ENCODE measurements at regions not wholly inside any gene's neighbourhood (a gene's known extent, or its start where the extent isn't known, plus 50 kb on each side); places are given as distances from the start of the nearest gene placed in this dataset.
A peak's percentile ranks its signal among the peaks of the same experiment; 100 is the strongest.

- TF ChIP-seq GATA1 (IDR thresholded peaks at IDR 0.05; ENCODE audit: low read depth, low read length), result no peak
- TF ChIP-seq POLR2A (IDR thresholded peaks at IDR 0.05; ENCODE audit: low read length), result no peak
- DNase-seq, result no peak
These were observed 77.2 kb upstream of the ARID1B start for GRCh38 chr6:156699935-156700334.

- no peak for TF ChIP-seq GATA1 (IDR thresholded peaks at IDR 0.05; ENCODE audit: low read depth, low read length)
- TF ChIP-seq POLR2A (IDR thresholded peaks at IDR 0.05; ENCODE audit: low read length), result no peak
- no peak for DNase-seq
These were observed 78.2 kb upstream of the ARID1B start for GRCh38 chr6:156699017-156699421.

- no peak for DNase-seq
- TF ChIP-seq GATA1 (IDR thresholded peaks at IDR 0.05; ENCODE audit: low read depth, low read length) (no peak), POLR2A (IDR thresholded peaks at IDR 0.05; ENCODE audit: low read length) (no peak)
These were observed 78.8 kb upstream of the ARID1B start for GRCh38 chr6:156698239-156699016.

GRCh38 chr6:156697225-156697830 lies 79.8 kb upstream of the ARID1B start:
- DNase-seq, result no peak
- TF ChIP-seq GATA1 (IDR thresholded peaks at IDR 0.05; ENCODE audit: low read depth, low read length) (no peak), POLR2A (IDR thresholded peaks at IDR 0.05; ENCODE audit: low read length) (no peak)

- TF ChIP-seq POLR2A (IDR thresholded peaks at IDR 0.05; ENCODE audit: low read length) (no peak), GATA1 (IDR thresholded peaks at IDR 0.05; ENCODE audit: low read depth, low read length) (no peak)
These were observed 81.4 kb upstream of the ARID1B start for GRCh38 chr6:156695742-156696141.

GRCh38 chr6:156694679-156695078 lies 82.5 kb upstream of the ARID1B start:
- TF ChIP-seq POLR2A (IDR thresholded peaks at IDR 0.05; ENCODE audit: low read length), result no peak
- TF ChIP-seq GATA1 (IDR thresholded peaks at IDR 0.05; ENCODE audit: low read depth, low read length), result no peak

More at GRCh38 chr6:156695742-156696141, 81.4 kb upstream of the ARID1B start:
- no peak for DNase-seq

GRCh38 chr6:156691018-156691417 lies 86.2 kb upstream of the ARID1B start:
- DNase-seq, result no peak
- TF ChIP-seq POLR2A (IDR thresholded peaks at IDR 0.05; ENCODE audit: low read length) (no peak), GATA1 (IDR thresholded peaks at IDR 0.05; ENCODE audit: low read depth, low read length) (no peak)

More at GRCh38 chr6:156694679-156695078, 82.5 kb upstream of the ARID1B start:
- no peak for DNase-seq

- no peak for DNase-seq
- TF ChIP-seq GATA1 (IDR thresholded peaks at IDR 0.05; ENCODE audit: low read depth, low read length) (no peak), POLR2A (IDR thresholded peaks at IDR 0.05; ENCODE audit: low read length) (no peak)
These were observed 87.5 kb upstream of the ARID1B start for GRCh38 chr6:156689656-156690055.

- no peak for DNase-seq
- TF ChIP-seq GATA1 (IDR thresholded peaks at IDR 0.05; ENCODE audit: low read depth, low read length), result no peak
- TF ChIP-seq POLR2A (IDR thresholded peaks at IDR 0.05; ENCODE audit: low read length), result no peak
These were observed 88.6 kb upstream of the ARID1B start for GRCh38 chr6:156688620-156688971.

GRCh38 chr6:156687789-156688619 lies 89.2 kb upstream of the ARID1B start:
- peak; percentile 67 for DNase-seq
- TF ChIP-seq GATA1 (IDR thresholded peaks at IDR 0.05; ENCODE audit: low read depth, low read length) (no peak), POLR2A (IDR thresholded peaks at IDR 0.05; ENCODE audit: low read length) (no peak)

- TF ChIP-seq POLR2A (IDR thresholded peaks at IDR 0.05; ENCODE audit: low read length) (peak; percentile 84), GATA1 (IDR thresholded peaks at IDR 0.05; ENCODE audit: low read depth, low read length) (no peak)
- DNase-seq, result peak; percentile 87 to 93
These were observed 90.0 kb upstream of the ARID1B start for GRCh38 chr6:156686995-156687788.

GRCh38 chr6:156686301-156686994 lies 90.7 kb upstream of the ARID1B start:
- no peak for TF ChIP-seq GATA1 (IDR thresholded peaks at IDR 0.05; ENCODE audit: low read depth, low read length)
- no peak for TF ChIP-seq POLR2A (IDR thresholded peaks at IDR 0.05; ENCODE audit: low read length)
- peak; percentile 79 to 81 for DNase-seq

GRCh38 chr6:156685823-156686222 lies 91.4 kb upstream of the ARID1B start:
- TF ChIP-seq POLR2A (IDR thresholded peaks at IDR 0.05; ENCODE audit: low read length) (no peak), GATA1 (IDR thresholded peaks at IDR 0.05; ENCODE audit: low read depth, low read length) (no peak)
- no peak for DNase-seq
